ENCODE measurements at regions not wholly inside any gene's neighbourhood (a gene's known extent, or its start where the extent isn't known, plus 50 kb on each side); places are given as distances from the start of the nearest gene placed in this dataset.

DNA sequence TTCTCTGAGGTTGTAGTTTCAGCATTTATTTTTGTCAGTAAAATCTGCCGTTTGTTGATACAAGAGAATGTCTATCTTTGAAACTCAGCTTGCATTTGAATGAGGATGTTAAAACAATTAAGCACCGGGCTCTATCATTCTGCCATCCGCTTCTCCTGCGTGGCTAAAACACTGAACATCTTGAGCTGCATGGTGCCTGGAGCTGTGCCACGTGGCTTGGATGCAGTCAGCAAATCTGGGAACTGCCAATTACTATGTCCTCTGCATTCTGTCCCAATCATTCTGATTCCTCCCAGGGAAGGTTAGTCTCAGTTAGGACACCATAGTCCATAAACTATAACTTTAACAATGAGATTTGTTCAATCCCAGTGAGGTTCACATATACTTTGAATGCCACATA, 598.4 kb downstream of the FBXO15 start:
- no peak for DNase-seq (ENCODE audit: low read depth)
- no peak overlapping the region for H3K4me3 ChIP-seq (ENCODE audit: low read depth, low read length)
- TF ChIP-seq, protein P1, sequence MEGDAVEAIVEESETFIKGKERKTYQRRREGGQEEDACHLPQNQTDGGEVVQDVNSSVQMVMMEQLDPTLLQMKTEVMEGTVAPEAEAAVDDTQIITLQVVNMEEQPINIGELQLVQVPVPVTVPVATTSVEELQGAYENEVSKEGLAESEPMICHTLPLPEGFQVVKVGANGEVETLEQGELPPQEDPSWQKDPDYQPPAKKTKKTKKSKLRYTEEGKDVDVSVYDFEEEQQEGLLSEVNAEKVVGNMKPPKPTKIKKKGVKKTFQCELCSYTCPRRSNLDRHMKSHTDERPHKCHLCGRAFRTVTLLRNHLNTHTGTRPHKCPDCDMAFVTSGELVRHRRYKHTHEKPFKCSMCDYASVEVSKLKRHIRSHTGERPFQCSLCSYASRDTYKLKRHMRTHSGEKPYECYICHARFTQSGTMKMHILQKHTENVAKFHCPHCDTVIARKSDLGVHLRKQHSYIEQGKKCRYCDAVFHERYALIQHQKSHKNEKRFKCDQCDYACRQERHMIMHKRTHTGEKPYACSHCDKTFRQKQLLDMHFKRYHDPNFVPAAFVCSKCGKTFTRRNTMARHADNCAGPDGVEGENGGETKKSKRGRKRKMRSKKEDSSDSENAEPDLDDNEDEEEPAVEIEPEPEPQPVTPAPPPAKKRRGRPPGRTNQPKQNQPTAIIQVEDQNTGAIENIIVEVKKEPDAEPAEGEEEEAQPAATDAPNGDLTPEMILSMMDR (IDR thresholded peaks at IDR 0.05; ENCODE audit: low read depth, low read length, missing control alignments): no peak

- H3K4me3 ChIP-seq (ENCODE audit: low read depth, low read length): no peak overlapping the region
- TF ChIP-seq, protein P1 (IDR thresholded peaks at IDR 0.05; ENCODE audit: low read depth, low read length, missing control alignments): no peak
- DNase-seq (ENCODE audit: low read depth): no peak
These were observed 602.2 kb downstream of the FBXO15 start for GRCh38 chr18:73545472-73545871.

- DNase-seq (ENCODE audit: low read depth): no peak
- TF ChIP-seq, protein P1 (IDR thresholded peaks at IDR 0.05; ENCODE audit: low read depth, low read length, missing control alignments): no peak
- H3K4me3 ChIP-seq (ENCODE audit: low read depth, low read length): no peak overlapping the region
These were observed 603.0 kb downstream of the FBXO15 start for GRCh38 chr18:73544617-73545016.

DNA sequence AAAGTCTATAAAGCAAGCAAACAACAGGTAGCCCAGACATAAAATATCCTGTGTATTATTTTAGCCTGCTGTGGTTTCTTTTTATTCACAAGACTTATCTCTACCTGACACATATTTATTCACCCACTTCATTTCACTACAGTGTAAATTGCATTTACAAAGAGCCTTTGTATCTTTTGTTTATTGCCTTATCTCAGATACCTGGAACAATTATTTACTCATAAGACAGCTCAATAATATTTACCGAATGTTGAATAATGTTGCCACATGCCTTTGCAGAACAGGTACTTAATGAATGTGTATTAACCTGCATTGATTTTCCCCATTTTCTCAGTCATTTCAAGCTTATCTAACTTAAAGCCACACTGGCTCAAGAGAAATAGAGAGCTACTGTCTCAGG, 603.6 kb downstream of the FBXO15 start:
- DNase-seq (ENCODE audit: low read depth): no peak
- TF ChIP-seq, protein P1 (IDR thresholded peaks at IDR 0.05; ENCODE audit: low read depth, low read length, missing control alignments): no peak
- H3K4me3 ChIP-seq (ENCODE audit: low read depth, low read length): no peak overlapping the region

DNA sequence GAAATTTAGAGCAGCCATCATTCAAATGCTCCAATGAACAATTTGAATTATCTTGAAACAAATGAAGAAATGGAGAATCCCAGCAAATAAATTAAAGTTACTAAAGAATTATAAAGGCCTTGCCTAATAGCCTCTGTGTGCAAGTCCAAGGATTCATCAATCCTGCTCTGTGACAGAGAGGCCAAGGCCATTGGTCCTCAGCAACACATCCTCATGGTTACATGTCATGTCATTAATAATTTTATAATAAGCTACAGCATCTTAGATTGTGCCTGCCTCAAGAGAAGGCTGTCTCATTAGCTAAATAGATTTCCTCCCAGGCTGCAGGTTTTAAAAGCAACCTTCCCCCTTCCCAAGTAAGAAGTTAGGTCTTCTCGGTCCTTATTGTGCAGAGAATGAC, 611.6 kb downstream of the FBXO15 start:
- no peak overlapping the region for H3K4me3 ChIP-seq (ENCODE audit: low read depth, low read length)
- TF ChIP-seq, protein P1 (IDR thresholded peaks at IDR 0.05; ENCODE audit: low read depth, low read length, missing control alignments): no peak
- no peak for DNase-seq (ENCODE audit: low read depth)

DNA sequence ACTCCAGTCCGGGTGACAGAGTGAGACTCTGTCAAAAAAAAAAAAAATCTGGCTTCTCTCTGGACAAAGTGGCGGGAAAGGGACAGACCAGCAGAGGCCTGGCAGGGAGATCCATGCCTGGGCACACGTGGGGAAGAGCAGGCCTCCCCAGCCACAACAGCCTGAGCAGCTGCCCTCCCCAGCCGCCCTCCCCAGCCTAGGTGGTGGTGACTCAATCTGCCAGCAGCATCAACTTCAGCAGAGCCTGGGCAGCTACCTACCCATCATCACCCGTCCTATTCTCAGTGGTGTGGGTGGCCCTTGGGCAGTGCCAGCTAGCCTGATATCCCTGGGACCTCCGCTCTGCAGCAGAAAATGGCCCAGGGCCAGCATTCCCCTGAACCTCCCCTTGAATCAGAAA, 612.4 kb downstream of the FBXO15 start:
- DNase-seq (ENCODE audit: low read depth): no peak
- no peak overlapping the region for H3K4me3 ChIP-seq (ENCODE audit: low read depth, low read length)
- TF ChIP-seq, protein P1 (IDR thresholded peaks at IDR 0.05; ENCODE audit: low read depth, low read length, missing control alignments): no peak

GRCh38 chr18:73531601-73532000, 616.0 kb downstream of the FBXO15 start:
- TF ChIP-seq, protein P1 (IDR thresholded peaks at IDR 0.05; ENCODE audit: low read depth, low read length, missing control alignments): no peak
- H3K4me3 ChIP-seq (ENCODE audit: low read depth, low read length): no peak overlapping the region
- DNase-seq (ENCODE audit: low read depth): no peak

Measured in GM12864 (cell line).